Hepatocyte (in vitro differentiated cells): ENCODE measurements at regions not wholly inside any gene's neighbourhood (a gene's known extent, or its start where the extent isn't known, plus 50 kb on each side); places are given as distances from the start of the nearest gene placed in this dataset.

Experiments
- DNase-seq: peaks from one replicate; pipeline ENCODE4 v3.0.0-alpha.2; 2016; ENCODE audit warnings: low spot score
- H2AFZ ChIP-seq: fragments of 200-600 bp; sonication (generic); 2 replicates; pipeline ENCODE4 v1.6.0; 2016; ENCODE audit warnings: antibody characterized with exemption, mild to moderate bottlenecking
- H3K27ac ChIP-seq: fragments of 200-600 bp; sonication (generic); 2 replicates; pipeline ENCODE4 v1.5.1; 2016; ENCODE audit warnings: mild to moderate bottlenecking
- H3K27me3 ChIP-seq: fragments of 200-600 bp; sonication (generic); 2 replicates; pipeline ENCODE4 v1.6.1; 2016
- H3K36me3 ChIP-seq: fragments of 200-600 bp; sonication (generic); replicated peaks from 2 replicates; pipeline ENCODE4 v1.5.1; 2016; ENCODE audit warnings: low read depth; ENCODE audit not compliant: insufficient read depth
- H3K4me1 ChIP-seq: fragments of 200-600 bp; sonication (generic); 2 replicates; pipeline ENCODE4 v1.5.1; 2016; ENCODE audit warnings: mild to moderate bottlenecking, moderate library complexity; ENCODE audit not compliant: insufficient read depth
- H3K4me2 ChIP-seq: fragments of 200-600 bp; sonication (generic); 2 replicates; pipeline ENCODE4 v1.6.0; 2016
- H3K4me3 ChIP-seq: fragments of 200-600 bp; sonication (generic); 2 replicates; pipeline ENCODE4 v1.5.1; 2016; ENCODE audit warnings: mild to moderate bottlenecking
- H3K79me2 ChIP-seq: fragments of 200-600 bp; sonication (generic); 2 replicates; pipeline ENCODE4 v1.6.0; 2017; ENCODE audit warnings: mild to moderate bottlenecking
- H3K9me2 ChIP-seq: fragments of 200-600 bp; sonication (generic); replicated peaks from 2 replicates; pipeline ENCODE4 v1.6.0; 2017; ENCODE audit warnings: mild to moderate bottlenecking; ENCODE audit not compliant: insufficient read depth
- H3K9me3 ChIP-seq: fragments of 200-600 bp; sonication (generic); 2 replicates; pipeline ENCODE4 v1.5.1; 2016; ENCODE audit warnings: low read depth, mild to moderate bottlenecking
- H4K20me1 ChIP-seq: fragments of 200-600 bp; sonication (generic); 2 replicates; pipeline ENCODE4 v1.6.0; 2016; ENCODE audit warnings: mild to moderate bottlenecking; ENCODE audit not compliant: insufficient read depth, poor library complexity, severe bottlenecking
- EZH2 ChIP-seq: fragments of 200-600 bp; sonication (generic); IDR thresholded peaks from 2 replicates; pipeline ENCODE4 v1.6.1; 2016; ENCODE audit warnings: antibody characterized with exemption, mild to moderate bottlenecking, borderline replicate concordance
- EZH2phosphoT487 ChIP-seq: fragments of 200-600 bp; sonication (generic); IDR thresholded peaks from one replicate; pipeline ENCODE4 v1.6.1; 2018; ENCODE audit warnings: antibody characterized with exemption, mild to moderate bottlenecking, low read depth, moderate library complexity; ENCODE audit not compliant: unreplicated experiment, severe bottlenecking
- WGBS: methylation state at CpG from one replicate; pipeline ENCODE4 v1.1.6; 2016; ENCODE audit warnings: low lambda C conversion rate; ENCODE audit errors: missing lambda C conversion rate; 5-methylcytosine and 5-hydroxymethylcytosine counted together
- TF ChIP-seq, protein P1 (sequence below): fragments of 200-600 bp; sonication (generic); IDR thresholded peaks from 2 replicates; pipeline ENCODE4 v1.5.1; 2016; ENCODE audit warnings: antibody characterized with exemption, mild to moderate bottlenecking; ENCODE audit not compliant: poor library complexity

DNA sequence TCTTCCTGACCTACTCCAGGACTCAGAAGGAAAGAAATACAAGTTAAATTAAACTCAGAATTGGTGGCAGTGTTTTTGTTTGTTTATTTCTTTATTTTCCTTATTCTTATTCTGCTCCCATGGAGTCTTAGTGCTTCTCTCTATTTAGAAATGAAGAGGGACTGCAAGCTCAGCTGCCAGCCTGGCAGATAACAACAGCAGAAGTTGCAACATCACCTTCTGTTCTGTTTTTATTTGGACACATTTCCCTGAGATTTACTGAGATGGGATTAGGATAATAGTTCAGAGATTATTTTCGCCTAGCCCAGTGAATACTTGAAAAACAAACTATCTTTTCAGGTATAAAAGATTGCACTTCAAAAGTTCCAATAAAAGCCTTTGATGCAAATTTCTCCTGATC is 70.4 kb upstream of the DTNA start:
- Histone ChIP-seq H3K4me2 (no peak overlapping the region), H3K9me3 (no peaks in the 10 kb centered on the region), H4K20me1 (no peaks in the 10 kb centered on the region), H3K4me1 (no peaks in the 10 kb centered on the region), H3K27ac (no peak overlapping the region), H3K27me3 (no peaks in the 10 kb centered on the region), H3K36me3 (no peaks in the 10 kb centered on the region), H2AFZ (no peak overlapping the region), H3K4me3 (no peak overlapping the region), H3K9me2 (no peaks in the 10 kb centered on the region), H3K79me2 (no peaks in the 10 kb centered on the region)
- 58% methylated on average over 1 of the region's 1 CpG for WGBS
- no peak for DNase-seq
- TF ChIP-seq EZH2 (no peak), EZH2phosphoT487 (no peak)
- TF ChIP-seq, protein P1, sequence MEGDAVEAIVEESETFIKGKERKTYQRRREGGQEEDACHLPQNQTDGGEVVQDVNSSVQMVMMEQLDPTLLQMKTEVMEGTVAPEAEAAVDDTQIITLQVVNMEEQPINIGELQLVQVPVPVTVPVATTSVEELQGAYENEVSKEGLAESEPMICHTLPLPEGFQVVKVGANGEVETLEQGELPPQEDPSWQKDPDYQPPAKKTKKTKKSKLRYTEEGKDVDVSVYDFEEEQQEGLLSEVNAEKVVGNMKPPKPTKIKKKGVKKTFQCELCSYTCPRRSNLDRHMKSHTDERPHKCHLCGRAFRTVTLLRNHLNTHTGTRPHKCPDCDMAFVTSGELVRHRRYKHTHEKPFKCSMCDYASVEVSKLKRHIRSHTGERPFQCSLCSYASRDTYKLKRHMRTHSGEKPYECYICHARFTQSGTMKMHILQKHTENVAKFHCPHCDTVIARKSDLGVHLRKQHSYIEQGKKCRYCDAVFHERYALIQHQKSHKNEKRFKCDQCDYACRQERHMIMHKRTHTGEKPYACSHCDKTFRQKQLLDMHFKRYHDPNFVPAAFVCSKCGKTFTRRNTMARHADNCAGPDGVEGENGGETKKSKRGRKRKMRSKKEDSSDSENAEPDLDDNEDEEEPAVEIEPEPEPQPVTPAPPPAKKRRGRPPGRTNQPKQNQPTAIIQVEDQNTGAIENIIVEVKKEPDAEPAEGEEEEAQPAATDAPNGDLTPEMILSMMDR: no peak

DNA sequence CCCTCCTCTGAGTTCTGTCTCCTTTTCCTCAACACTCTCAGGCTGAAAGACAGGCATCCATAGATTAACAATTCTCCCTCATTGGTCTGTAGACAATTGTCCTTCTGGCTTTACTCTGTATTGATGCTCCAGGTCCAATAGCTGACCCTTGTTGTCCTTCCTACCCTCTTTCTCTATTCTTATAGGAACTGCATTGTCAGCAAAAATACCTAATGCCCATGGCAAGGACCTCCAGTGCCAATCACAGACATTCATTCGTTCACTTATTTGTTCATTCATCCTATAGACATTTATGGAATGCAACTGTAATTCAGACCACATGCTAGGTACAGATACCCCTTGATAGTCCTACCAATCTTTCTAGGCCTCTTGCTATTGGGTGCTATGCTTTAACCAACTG is 69.8 kb upstream of the DTNA start:
- H3K9me2 ChIP-seq: no peaks in the 10 kb centered on the region

DNA sequence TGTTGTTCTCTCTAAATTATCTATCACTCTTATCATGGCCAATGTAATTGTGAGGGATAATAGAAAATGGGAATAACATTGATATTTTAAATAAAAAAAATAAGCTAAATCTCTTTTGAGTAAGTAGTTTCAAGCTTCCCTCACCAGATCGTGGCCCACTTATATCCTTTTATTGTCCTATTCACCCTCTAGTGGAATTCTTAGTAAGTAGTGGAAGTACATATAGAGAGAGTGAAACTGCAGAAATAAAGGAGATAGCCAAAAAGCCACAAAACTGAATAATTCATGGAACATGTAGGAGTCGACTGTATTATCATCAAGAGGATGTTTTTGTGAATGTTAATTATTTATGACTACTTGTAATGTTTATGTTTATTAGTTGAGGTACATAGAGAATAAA is 66.1 kb upstream of the DTNA start:
- H3K4me2 ChIP-seq: no peak overlapping the region
- no peak overlapping the region for H2AFZ ChIP-seq
- H3K27me3 ChIP-seq: no peaks in the 10 kb centered on the region
- H3K9me3 ChIP-seq: no peaks in the 10 kb centered on the region
- no peaks in the 10 kb centered on the region for H3K79me2 ChIP-seq
- H3K4me3 ChIP-seq: no peak overlapping the region
- H3K27ac ChIP-seq: no peak overlapping the region
- H3K9me2 ChIP-seq: no peaks in the 10 kb centered on the region
- 43% methylated on average over 2 of the region's 2 CpGs for WGBS
- no peaks in the 10 kb centered on the region for H3K4me1 ChIP-seq
- no peaks in the 10 kb centered on the region for H4K20me1 ChIP-seq
- TF ChIP-seq EZH2 (no peak), EZH2phosphoT487 (no peak)
- TF ChIP-seq, protein P1: peak; percentile 33
- DNase-seq: no peak
- no peaks in the 10 kb centered on the region for H3K36me3 ChIP-seq

More for the DNA sequence above, 69.8 kb upstream of the DTNA start:
- H3K4me1 ChIP-seq: no peaks in the 10 kb centered on the region
- H3K27ac ChIP-seq: no peak overlapping the region
- H2AFZ ChIP-seq: no peak overlapping the region
- no peaks in the 10 kb centered on the region for H3K27me3 ChIP-seq
- no peak overlapping the region for H3K4me2 ChIP-seq
- H3K36me3 ChIP-seq: no peaks in the 10 kb centered on the region
- 75% methylated on average over 1 of the region's 1 CpG for WGBS
- no peaks in the 10 kb centered on the region for H3K79me2 ChIP-seq
- H3K4me3 ChIP-seq: no peak overlapping the region
- no peaks in the 10 kb centered on the region for H4K20me1 ChIP-seq
- no peak for DNase-seq
- no peaks in the 10 kb centered on the region for H3K9me3 ChIP-seq
- TF ChIP-seq, protein P1: no peak
- no peak for TF ChIP-seq EZH2
- TF ChIP-seq EZH2phosphoT487: no peak

DNA sequence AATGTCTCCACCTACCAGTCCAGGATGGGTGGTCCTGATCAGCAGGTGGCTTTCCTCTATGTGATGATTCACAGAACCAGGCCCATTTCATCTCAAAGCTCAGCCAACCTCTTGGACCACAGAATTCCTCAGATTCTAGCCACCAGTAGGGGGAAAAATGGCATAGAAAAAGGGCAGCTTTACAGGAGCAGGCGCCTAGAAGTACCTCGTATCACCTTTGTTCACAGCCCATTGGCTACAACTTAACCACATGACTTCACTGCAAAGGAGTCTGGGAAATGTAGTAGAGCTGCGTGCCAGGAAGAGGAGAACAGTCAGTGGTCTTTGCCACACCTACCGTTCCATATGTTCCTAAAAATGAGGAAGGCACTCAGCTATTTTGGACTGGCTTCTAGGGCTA is 62.8 kb upstream of the DTNA start:
- H3K36me3 ChIP-seq: no peaks in the 10 kb centered on the region
- H3K79me2 ChIP-seq: no peaks in the 10 kb centered on the region
- no peaks in the 10 kb centered on the region for H3K9me2 ChIP-seq
- H3K4me1 ChIP-seq: no peaks in the 10 kb centered on the region
- no peak overlapping the region for H2AFZ ChIP-seq
- H3K27ac ChIP-seq: no peak overlapping the region
- H4K20me1 ChIP-seq: no peaks in the 10 kb centered on the region
- H3K4me2 ChIP-seq: no peak overlapping the region
- no peaks in the 10 kb centered on the region for H3K27me3 ChIP-seq
- DNase-seq: no peak
- H3K9me3 ChIP-seq: no peaks in the 10 kb centered on the region
- TF ChIP-seq, protein P1: no peak
- WGBS: 80% methylated on average over 4 of the region's 4 CpGs
- H3K4me3 ChIP-seq: no peak overlapping the region
